Right hindlimb (tissue), 1 donor: ENCODE measurements at regions not wholly inside any gene's neighbourhood (a gene's known extent, or its start where the extent isn't known, plus 50 kb on each side); places are given as distances from the start of the nearest gene placed in this dataset.

ENCODE experiments used
- DNase-seq: peaks from one replicate; pipeline ENCODE4 v3.0.0-alpha.2; 2018

DNA sequence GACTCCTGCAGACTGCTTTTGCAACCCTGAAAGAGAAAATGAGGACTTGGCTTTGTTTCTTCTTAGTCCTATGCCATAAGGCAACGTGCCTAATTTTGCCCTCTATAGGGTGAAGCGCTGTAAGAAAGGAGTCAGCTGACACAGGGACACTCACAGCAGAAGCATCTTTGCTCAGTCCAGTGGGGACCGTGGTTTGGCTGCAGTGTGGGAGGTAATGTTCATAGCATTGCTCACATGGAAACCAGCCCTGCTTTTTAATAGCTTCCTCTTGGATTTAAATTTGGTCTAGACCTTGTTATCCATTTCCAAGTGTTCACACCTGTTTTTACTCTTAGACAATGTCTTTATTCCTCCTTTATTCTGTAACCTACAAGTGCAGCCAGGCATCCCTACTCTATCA, 1032.1 kb downstream of the NTRK3 start:
- DNase-seq, result no peak

DNA sequence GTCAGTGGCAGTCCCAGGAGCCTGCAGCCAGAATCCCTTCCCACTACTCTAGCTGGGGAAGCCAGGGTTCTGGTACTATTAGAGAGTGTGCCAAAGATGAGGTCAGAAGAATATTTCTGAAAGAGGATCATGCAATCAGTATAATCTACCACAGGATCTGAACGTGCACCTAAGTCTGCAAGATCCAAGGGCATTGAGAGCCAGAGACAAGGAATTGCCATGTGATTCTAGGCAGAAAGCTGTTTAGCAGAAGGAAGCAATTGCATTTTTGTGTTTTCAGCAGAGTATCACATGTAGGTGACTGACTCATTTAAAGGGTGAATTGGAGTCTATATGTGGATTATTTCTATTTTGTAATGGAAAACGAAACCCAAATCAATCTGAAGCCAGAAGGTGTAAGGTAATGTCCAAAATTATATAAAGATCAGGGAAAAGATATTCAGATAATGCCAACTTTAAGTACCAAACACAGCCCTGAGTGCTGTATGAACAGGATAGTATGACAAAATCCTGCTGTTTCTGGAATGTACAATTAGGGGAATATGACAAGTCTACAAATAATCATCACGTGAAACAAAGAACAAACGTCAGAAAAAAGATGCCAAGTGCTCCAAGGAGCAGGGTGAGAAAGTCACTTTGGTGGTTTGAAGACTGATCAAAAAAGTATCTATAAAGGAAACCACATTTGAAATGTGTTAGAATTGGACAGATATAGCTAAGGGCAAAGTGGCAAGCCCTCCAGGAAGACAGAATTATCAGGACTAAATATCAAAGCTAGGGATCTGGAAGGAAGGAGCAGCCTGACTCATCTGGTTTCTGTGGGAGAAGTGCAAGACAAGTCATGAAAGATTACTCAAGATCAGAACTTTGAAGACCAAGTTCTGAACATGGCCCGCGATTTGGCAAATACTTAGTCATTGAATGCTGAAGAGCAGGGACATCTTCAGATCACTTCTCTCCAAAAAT, 1036.6 kb downstream of the NTRK3 start:
- DNase-seq, result no peak

DNA sequence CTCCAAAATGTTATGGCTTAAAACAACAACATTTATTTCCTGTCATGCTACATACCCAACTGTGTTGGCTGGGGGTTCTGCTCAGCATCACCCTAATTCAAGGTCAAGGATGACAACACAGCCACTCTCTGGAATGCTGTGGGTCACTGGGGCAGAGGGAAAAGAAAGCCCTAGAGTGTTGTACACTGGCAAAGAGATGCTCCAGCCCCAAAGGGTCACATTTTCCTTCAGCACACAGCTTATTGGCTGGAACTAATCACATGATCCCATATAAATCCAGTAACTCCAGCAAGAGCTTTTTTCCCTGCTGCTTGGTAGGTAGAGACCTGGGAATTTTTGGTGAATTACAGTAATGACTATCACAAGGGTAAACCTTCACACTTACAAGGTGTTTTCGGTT, 1041.4 kb downstream of the NTRK3 start:
- no peak for DNase-seq

DNA sequence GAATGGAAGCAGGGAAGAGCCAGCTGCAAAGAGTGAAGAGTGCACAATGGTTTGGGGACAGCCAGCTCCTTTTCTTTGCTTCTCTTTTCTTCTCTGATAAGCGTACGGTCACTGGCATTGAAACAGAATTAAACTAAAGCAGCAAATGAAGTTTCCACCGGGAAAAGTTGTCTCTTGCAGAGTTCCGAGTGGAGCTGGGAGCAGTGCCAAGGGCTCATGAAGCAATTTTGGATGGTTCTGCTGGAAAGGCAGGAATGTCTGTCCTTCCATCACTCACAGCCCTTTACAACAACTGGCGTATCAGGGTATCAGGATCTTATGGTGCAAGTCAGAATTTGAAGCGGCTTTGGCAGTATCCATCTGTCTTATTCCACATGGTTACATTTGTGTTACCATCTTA, 1042.9 kb downstream of the NTRK3 start:
- no peak for DNase-seq

DNA sequence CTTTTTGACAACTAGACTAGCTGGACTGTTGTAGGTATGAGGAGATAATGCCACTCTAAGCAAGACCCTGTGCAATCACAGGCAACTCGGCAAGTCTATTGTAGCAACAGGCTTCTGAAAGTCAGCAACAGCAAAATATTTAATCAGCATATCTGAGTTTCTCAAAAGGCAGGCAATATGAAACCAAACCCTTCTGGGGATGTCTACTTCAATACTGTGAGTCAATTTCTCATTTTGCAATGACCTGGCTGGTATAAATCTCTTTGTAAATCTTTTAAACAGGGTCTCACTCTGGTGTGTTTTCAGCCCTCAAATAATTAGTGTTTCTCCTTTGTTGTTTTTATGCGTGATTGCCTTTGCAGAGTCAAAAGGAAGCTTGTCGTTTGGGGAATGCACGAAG, 1044.5 kb downstream of the NTRK3 start:
- no peak for DNase-seq

DNA sequence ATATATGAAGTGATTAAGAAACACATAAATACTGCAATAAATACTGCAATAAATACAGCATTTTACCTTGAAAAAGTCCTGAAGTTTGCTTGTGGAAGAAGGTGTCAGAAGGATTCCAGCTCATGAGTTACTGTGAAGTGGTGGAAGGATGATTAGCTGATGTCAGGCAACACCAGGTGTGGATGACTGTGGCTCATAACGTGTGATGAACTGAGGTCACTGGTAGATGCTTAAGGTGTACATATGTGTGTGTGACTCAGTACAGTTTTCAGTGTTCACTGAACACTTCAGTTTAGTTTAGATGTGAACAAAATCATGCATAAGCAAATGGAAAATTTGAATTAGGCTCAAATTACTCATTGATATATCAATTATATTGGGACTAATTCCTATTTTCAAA, 1045.0 kb downstream of the NTRK3 start:
- no peak for DNase-seq

DNA sequence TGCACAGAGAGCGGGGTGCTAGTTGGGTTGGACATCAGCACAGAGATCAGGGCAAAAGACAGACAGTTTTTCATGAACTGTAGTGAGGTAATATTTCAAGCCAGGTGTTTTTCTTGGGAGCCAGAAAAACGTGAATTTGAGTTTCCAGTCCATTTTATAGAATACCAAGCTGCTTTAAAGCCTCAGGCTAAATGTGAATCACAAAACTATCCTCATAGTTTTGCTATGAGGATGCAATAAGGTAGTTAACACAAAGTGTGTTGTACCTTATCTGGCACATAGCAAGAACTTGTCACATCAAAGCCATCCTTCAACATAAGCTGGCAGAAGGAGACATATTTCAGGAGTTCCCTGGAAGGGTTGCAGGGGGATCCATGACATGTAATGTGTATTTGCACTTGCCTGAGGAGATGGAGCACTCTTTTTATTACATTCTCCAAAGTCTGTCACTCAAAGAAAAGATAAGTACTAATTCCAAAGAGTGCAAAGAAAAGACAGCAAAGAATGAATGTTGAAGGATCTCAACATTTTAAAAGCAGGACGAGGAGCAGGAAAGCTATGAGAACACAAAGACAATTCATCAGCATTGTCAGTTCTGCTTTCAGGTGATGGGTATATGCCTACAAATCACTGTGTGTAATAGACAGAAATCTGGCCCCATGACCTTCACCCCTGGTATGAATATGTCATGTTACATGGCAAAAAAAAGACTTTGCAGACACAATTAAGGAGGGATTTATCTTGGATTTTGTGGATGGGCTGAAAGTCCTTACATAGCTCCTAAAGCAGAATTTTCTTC, 1046.4 kb downstream of the NTRK3 start:
- no peak for DNase-seq

DNA sequence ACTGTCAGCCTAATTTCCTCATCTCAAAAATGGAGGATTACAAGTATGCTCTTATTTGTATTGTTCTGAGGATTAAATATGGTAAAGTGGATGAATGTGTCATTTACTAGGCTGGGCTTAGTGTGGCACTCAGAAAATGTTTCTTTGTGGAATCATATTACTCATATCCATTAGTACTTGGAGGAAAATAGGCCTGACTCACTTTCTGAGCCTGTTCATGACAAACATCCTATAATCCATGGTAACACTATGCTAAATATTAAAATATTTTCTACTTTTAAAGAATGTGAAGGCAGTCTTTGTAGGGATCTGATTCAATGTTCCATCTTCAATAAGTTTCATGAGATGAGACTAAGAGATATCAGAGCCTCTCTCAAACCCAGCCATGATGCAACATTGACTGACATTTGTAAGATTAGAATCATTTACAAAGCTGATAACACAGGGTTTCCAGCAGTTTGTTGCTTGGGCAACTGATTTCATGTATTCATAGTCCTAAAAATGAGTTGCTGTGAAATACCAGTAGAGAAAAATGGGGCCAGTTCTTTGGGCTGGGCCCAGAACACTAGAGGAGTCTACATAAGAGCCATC, 1048.5 kb downstream of the NTRK3 start:
- DNase-seq, result no peak

DNA sequence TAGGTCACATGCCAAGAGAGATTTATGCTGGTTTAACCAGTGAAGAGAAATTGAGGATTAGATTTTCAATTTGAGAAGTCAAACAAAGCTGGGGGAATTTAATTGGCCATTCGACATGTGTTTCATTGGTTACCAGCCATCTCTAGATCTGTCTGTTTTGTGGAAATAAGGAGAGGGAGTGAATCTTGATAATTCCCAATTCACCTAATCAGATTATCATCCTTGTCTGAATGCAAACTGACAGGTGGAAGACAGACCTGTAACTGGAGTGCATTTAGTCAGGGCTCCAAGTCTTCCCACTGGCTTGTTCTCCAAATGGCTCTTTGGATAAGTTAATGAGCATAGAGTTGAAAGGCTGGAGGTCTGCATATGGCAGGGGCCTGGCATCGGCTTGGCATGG, 1049.3 kb downstream of the NTRK3 start:
- DNase-seq, result no peak

DNA sequence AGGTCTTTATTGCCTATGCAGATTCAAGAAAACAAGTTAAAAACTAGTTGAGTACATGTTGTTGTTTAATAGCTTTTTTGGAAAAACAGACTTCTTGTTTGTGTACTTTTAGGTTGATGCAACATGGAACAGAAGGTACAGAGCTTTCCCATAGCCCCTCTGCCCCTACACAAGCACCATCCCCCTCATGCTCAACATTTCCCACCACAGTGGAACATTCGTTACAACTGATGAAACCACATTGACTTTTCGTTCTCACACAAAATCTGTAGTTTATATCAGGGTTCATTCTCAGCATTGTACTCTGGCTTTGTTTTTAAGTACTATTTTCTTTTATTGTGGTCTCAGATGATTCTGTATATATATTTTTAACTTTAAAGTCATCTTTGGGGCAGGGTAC, 1054.6 kb downstream of the NTRK3 start:
- DNase-seq, result no peak

DNA sequence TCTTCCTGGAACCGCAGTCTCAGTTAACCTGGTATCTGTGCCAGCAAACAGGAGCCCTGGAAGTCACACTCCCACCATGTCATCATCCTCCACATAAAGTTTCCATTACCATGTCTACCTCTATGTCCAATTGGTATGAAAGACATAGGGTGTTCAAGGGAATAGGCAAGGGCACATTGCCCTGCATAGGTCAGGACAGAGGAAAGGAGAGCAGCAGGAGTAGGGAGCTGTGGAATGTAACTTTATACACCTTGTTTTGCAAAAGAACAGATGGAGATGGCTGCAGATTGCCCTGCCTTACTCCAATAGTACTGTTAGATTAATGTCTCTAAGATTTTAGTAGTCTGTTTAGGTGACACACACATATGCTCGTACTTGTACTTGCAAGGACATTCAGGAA, 1056.4 kb downstream of the NTRK3 start:
- no peak for DNase-seq

DNA sequence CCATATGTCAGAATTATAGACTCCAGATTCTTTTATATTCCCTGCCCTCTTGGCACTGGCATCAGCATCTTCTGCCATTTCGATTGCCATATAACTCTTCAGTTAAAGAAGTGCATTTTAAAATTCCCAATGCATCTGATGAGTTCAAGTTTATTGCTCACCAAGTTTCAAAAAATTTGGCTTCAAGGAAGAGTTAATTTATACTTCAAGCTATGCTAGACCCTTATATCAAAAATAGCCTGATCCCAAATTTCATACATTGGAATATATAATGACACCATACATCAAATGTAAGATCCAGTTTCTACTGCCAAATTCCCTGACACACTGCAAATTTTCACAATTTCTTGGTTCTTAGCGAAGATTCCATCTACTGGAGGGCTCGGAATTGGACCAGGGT, 1058.6 kb downstream of the NTRK3 start:
- no peak for DNase-seq

DNA sequence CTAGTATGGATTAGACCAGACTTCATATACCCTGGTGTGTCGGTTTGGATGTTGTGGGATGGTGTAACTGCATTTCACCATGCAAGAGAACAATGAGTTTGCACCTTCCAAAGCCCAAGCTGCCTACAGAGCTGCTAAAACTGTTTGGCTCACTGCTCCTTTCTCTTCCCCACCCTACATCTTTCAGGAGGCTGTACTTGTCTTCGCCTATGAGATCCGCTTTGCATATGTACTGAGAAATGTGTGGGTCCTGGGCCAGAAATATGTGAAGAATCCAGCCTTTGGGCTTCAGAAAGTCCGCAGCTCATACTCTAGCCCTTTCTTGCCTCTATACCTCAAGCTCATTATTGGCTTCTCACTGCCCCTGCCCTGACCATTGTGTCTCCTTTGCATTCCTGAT, 1060.0 kb downstream of the NTRK3 start:
- no peak for DNase-seq

DNA sequence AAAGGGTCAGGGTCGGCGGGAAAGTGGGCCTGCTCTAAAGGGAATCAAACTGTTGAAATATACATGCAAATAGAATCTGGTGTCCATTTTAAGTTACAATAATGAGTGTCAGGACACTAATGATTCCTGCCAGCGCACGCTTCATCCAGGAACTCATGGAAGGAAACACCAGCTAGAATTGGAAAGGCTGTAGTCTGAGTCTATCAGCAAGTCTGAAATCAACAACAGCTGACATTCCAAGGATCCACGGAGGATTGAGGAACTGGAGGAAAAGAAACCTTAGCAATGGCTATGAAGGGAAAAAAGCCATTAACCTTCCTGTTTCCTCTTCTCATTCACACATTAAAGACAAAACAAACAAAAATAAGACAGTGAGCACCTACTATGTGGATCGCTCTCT, 1063.1 kb downstream of the NTRK3 start:
- no peak for DNase-seq

DNA sequence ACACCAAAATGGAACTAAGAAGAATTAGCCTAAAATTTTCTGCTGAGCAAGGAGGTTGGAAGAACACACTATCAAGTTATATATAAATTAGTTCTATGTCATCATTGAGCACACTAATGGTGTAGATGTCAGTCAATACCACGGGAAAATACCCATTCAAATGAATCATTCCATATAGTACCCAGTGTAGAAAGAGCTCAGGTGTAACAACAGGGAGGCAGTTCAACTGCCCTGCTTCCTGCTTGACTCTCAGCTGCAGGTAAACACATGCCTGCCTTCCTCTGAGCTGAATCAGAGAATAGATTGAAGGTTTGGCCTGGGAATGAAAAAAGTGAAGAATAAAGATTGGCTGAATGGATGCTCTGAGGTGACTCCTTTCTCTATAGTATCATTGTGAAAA, 1088.0 kb downstream of the AGBL1 start:
- no peak for DNase-seq

DNA sequence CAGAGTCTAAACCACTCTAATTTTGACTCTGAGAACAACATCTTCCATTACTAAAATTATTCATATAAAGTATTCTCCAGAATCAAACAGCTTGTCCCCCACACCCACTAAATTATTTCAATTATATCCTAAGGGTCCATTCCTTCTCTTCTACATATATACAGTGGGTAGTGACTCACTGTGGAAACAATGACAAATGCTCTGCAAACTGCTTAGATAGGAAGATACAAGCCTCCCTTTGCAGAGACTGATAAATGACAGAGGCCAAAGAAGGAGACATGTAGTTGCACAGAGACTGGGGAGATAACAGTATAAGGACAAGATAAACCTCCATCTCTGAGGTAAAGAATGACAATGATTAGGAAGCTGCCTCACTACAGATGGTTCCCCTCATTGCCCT, 1087.4 kb downstream of the AGBL1 start:
- DNase-seq, result no peak

DNA sequence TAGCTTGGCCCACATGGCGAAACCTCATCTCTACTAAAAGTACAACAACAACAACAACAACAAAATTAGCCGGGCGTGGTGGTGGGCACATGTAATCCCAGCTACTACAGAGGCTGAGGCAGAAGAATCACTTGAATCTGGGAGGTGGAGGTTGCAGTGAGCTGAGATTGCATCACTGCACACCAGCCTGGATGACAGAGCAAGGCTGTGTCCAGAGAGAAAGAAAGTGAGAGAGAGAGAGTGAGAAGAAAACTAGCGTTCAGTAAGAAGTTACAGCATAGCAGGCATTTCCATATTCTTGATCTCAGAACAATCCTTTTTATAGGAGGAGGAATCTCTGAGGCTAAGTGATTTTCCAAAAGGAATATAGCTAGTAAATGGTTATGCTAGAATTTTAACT, 1076.1 kb downstream of the AGBL1 start:
- DNase-seq, result no peak

DNA sequence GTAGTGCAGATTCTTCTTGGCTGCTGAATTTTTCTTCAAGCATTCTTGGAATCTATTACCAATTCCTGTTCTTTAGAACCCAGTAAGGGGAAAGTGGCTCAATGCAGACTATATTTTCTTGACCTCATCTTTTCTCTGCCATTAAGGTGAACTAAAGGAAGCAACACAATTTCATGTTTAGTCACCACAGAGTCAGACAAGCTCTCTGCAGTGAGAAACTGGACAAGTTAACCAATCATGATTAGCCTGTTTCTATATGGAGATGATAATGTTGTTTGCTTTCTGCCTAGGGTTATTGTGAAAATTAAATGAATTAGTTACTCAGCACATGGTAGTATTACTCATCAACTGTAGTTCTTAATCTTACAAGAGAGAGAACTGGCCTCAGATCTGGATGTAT, 1075.1 kb downstream of the AGBL1 start:
- DNase-seq, result no peak

DNA sequence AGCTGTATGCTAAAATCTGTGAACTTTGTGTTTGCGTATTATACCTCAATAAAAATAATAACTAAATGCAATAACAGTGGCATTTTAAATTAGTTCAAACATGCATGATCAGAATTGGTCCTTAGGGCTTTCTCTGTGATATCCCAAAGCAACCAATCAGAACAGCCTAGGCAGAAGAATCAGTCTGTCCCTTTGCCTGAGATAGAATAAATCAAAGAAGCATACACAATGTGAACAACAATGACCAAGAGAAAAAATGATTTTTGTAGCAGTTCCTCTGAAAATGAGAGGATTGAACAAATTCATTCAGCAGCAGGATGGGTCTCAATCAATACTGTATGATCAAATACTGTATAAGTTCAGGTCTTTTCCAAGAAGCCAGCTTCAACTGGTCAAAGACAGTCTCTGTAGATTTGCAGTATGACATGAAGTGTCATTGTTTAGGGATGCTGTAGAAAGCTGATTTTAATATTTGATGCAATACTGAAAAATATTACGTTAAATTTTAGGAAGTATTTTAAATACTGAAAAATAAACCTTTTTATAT, 1071.6 kb downstream of the AGBL1 start:
- DNase-seq, result no peak

DNA sequence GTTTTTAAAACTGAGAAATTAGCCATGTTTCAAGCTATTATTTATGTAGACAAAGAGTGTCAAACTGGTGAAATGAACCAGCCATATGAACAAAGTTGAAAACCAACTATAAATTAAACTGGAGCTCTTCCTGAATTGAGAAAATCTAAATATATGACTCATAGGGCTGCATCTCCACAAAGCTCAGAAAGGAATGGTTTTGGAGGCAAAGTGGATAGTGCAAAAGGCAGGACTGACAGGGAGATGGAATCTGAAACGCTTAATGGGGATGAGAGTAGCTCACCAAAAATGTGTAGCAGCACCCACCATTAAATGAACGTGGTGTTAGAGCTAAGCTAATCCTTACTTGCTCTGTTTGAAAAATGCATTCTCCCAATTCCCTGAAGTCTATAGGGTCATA, 1066.0 kb downstream of the AGBL1 start:
- DNase-seq, result no peak

DNA sequence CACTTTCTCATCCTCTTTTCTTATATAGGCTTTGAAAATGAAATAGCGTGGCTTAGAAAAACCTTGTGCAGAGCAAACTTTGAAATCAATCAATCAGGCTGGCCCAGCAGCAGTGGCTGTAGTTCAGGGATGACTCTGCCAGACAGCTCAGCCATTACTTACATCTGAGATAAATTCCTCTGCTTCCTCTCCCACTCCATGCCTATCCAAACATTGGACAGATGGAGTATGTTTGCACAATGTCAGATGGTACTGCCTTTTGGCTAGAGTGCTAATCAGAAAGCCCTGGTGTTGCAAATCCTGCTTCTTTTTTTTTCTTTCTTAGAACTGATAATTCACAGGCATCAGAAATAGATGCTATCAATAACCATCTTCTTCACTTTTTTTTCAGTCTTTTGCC, 1065.1 kb downstream of the AGBL1 start:
- DNase-seq, result no peak

DNA sequence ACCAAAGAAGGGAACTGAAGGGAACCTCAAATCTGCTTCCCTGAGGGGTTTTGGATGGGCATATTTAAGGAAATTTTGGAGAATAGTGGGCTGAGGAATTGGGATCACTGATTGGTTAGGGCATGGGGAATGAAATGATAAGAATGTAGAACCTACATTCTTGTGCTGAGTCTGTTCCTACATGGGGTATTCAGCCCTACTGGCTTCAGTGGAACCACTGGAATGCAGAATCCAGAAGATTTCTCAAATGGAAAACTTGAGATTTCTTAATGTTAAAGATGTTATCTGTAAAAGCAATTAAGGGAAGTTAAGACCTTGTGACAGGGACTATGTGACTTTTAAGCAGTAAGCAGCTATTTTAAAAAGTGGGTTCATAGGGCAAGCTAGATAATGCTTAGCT, 1062.4 kb downstream of the AGBL1 start:
- DNase-seq, result no peak

DNA sequence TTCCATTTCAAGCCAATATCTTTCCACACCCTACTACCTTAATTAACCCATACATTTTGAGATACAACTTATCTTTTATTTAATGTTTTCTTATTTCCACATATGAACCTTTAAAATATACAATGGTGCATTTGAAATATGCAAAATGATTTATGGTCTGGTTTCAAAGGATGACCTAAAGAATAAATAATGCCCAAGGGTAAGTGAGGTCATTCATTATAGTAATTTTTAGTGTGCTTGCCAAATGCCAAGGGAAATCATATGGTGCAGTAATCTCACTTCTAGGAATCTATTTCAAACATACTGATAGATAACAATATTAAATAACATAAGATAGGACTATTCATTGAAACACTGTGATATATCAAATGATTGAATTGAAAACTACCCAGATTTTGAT, 1055.4 kb downstream of the AGBL1 start:
- no peak for DNase-seq

DNA sequence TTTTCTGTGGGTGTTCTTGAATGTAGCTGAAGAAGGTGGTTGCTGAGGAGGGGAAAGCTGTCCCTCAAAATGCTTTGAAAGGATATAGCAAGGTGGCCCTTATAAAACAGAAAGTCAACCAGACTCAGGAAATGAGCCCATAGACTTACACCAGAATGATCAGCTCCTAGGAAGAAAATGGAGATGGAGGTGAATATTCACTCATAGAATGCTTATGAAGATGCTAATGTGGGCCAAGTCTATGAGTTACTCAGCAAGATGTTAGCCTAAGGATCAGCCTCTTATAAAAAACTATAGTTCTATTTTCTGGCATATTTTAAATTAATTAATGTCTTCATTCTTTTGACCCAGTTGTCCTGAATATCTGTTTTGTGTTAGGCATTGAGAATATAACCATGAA, 1054.0 kb downstream of the AGBL1 start:
- DNase-seq, result no peak
